Aorta (tissue), 5 donors: ENCODE measurements at regions not wholly inside any gene's neighbourhood (a gene's known extent, or its start where the extent isn't known, plus 50 kb on each side); places are given as distances from the start of the nearest gene placed in this dataset.

Experiments
- ATAC-seq: fragments of 200-7000 bp; cut with Tn5 transposase; one replicate; pipeline ENCODE4 v1.9.1; 2022; ENCODE audit warnings: moderate library complexity; ENCODE audit not compliant: low FRiP score
- DNase-seq, 2 donors: peaks; one replicate each; pipeline ENCODE4 v3.0.0-alpha.2; 2020
- H3K27ac ChIP-seq, 2 donors: one replicate each; pipeline ENCODE4 v1.5.1; 2013; ENCODE audit warnings: low read length in 2 of 2, mild to moderate bottlenecking in 2 of 2, moderate library complexity in 2 of 2, control low read depth in 1 of 2, inconsistent platforms in 1 of 2, low read depth in 1 of 2
- H3K27me3 ChIP-seq, 2 donors: one replicate each; pipeline ENCODE4 v1.6.1; 2013; ENCODE audit warnings: control low read depth in 1 of 2, low read length in 1 of 2, mild to moderate bottlenecking in 1 of 2, moderate library complexity in 1 of 2; ENCODE audit not compliant: insufficient read depth in 2 of 2, control insufficient read depth in 1 of 2
- H3K36me3 ChIP-seq, 2 donors: one replicate each; pipeline ENCODE4 v1.6.1; 2013; ENCODE audit warnings: control low read depth in 1 of 2, low read length in 1 of 2, mild to moderate bottlenecking in 1 of 2; ENCODE audit not compliant: insufficient read depth in 2 of 2, control insufficient read depth in 1 of 2
- H3K4me1 ChIP-seq, 2 donors: one replicate each; pipeline ENCODE4 v1.6.1; 2013; ENCODE audit warnings: low read length in 2 of 2, control low read depth in 1 of 2, mild to moderate bottlenecking in 1 of 2, moderate library complexity in 1 of 2; ENCODE audit not compliant: insufficient read depth in 2 of 2, control insufficient read depth in 1 of 2
- H3K4me3 ChIP-seq, 2 donors: one replicate each; pipeline ENCODE4 v1.5.1; 2013; ENCODE audit warnings: low read length in 2 of 2, control low read depth in 1 of 2, mild to moderate bottlenecking in 1 of 2
- H3K9me3 ChIP-seq: one replicate; pipeline ENCODE4 v1.6.1; 2013; ENCODE audit warnings: mild to moderate bottlenecking, low read length; ENCODE audit not compliant: control insufficient read depth
- WGBS, 2 donors: extraction: QIAGEN DNeasy Blood & Tissue Kit; methylation state at CpG; one replicate each; pipeline ENCODE4 v1.1.7; 2013; 5-methylcytosine and 5-hydroxymethylcytosine counted together
- intact Hi-C, 2 donors: fragments of 100-400 bp; cut with DNase I; formaldehyde crosslinking; loops; one replicate each; pipeline versions ENCODE4 v1.14.2 to v1.15.0; 2022
- donor health status: healthy with polysubstance abuse.
- donor health status: Bipolar disorder and iron deficiency.
- donor health status: DM: no; HTN: no; CAD: no.
- donor health status: DM: no; HTN: no; CAD: no.
- donor health status: DM: yes; HTN: yes; CAD: no.

- Histone ChIP-seq H3K4me1 (no peaks in the 10 kb centered on the region), H3K27me3 (no peaks in the 10 kb centered on the region), H3K36me3 (no peaks in the 10 kb centered on the region), H3K9me3 (no peaks in the 10 kb centered on the region), H3K4me3 (no peak overlapping the region), H3K27ac (no peak overlapping the region)
- ATAC-seq (no peak), DNase-seq (no peak)
- intact Hi-C loops, result no loop called here
- 25 to 27% methylated on average over 7 of the region's 7 CpGs for WGBS, 2 donors
Observed at GRCh38 chr4:108365551-108365950, 196.8 kb upstream of the LEF1 start.

GRCh38 chr4:108361886-108362285 is 193.2 kb upstream of the LEF1 start:
- Histone ChIP-seq H3K4me1 (no peaks in the 10 kb centered on the region), H3K4me3 (no peak overlapping the region), H3K27me3 (no peaks in the 10 kb centered on the region), H3K36me3 (no peaks in the 10 kb centered on the region), H3K27ac (no peak overlapping the region), H3K9me3 (no peaks in the 10 kb centered on the region)
- DNase-seq (no peak), ATAC-seq (no peak)
- intact Hi-C loops, result no loop called here
- WGBS, 2 donors, result 91 to 92% methylated on average over 3 of the region's 3 CpGs

- Histone ChIP-seq H3K36me3 (no peaks in the 10 kb centered on the region), H3K4me3 (no peak overlapping the region), H3K27me3 (no peaks in the 10 kb centered on the region), H3K4me1 (no peaks in the 10 kb centered on the region), H3K9me3 (no peaks in the 10 kb centered on the region), H3K27ac (no peak overlapping the region)
- ATAC-seq, result no peak
- intact Hi-C loops, result no loop called here
- WGBS, 2 donors, result 26 to 33% methylated on average over 2 of the region's 2 CpGs
- no peak for DNase-seq
Observed at GRCh38 chr4:108361446-108361820, 192.7 kb upstream of the LEF1 start.

- intact Hi-C loops, result no loop called here
- Histone ChIP-seq H3K9me3 (no peaks in the 10 kb centered on the region), H3K4me1 (no peaks in the 10 kb centered on the region), H3K27me3 (no peaks in the 10 kb centered on the region), H3K36me3 (no peaks in the 10 kb centered on the region), H3K27ac (no peak overlapping the region), H3K4me3 (no peak overlapping the region)
- 48 to 49% methylated on average over 12 of the region's 12 CpGs for WGBS, 2 donors
- no peak for ATAC-seq
- no peak for DNase-seq
Observed at GRCh38 chr4:108360754-108361445, 192.2 kb upstream of the LEF1 start.

- Histone ChIP-seq H3K9me3 (no peaks in the 10 kb centered on the region), H3K4me3 (no peak overlapping the region), H3K36me3 (no peaks in the 10 kb centered on the region), H3K27me3 (no peaks in the 10 kb centered on the region), H3K27ac (no peak overlapping the region), H3K4me1 (no peaks in the 10 kb centered on the region)
- DNase-seq (no peak), ATAC-seq (no peak)
- intact Hi-C loops, result no loop called here
- 54% methylated on average over 10 of the region's 10 CpGs for WGBS, 2 donors
Observed at GRCh38 chr4:108359986-108360681, 191.4 kb upstream of the LEF1 start.

- Histone ChIP-seq H3K27me3 (no peaks in the 10 kb centered on the region), H3K27ac (no peak overlapping the region), H3K4me3 (no peak overlapping the region), H3K4me1 (no peaks in the 10 kb centered on the region), H3K9me3 (no peaks in the 10 kb centered on the region), H3K36me3 (no peaks in the 10 kb centered on the region)
- ATAC-seq (no peak), DNase-seq (no peak)
- intact Hi-C loops, result no loop called here
- 89% methylated on average over 5 of the region's 5 CpGs for WGBS, 2 donors
Observed at GRCh38 chr4:108359130-108359985, 190.6 kb upstream of the LEF1 start.

- intact Hi-C loops, result no loop called here
- WGBS, 2 donors, result 61 to 62% methylated on average over 7 of the region's 7 CpGs
- Histone ChIP-seq H3K9me3 (no peaks in the 10 kb centered on the region), H3K27ac (no peak overlapping the region), H3K4me3 (no peak overlapping the region), H3K36me3 (no peaks in the 10 kb centered on the region), H3K27me3 (peaks cover 0 to 4% of the 10 kb centered on the region in 2 donors), H3K4me1 (no peaks in the 10 kb centered on the region)
- DNase-seq (no peak), ATAC-seq (no peak)
Observed at GRCh38 chr4:108355902-108356535, 187.3 kb upstream of the LEF1 start.

- WGBS, 2 donors, result 46 to 51% methylated on average over 4 of the region's 4 CpGs
- intact Hi-C loops, result no loop called here
Observed at GRCh38 chr4:108355186-108355901, 186.6 kb upstream of the LEF1 start.

More at GRCh38 chr4:108355186-108355901, 186.6 kb upstream of the LEF1 start:
- H3K4me3 ChIP-seq, result no peak overlapping the region
- ATAC-seq, result no peak
- H3K9me3 ChIP-seq, result no peaks in the 10 kb centered on the region
- H3K36me3 ChIP-seq, result no peaks in the 10 kb centered on the region
- peaks cover 0 to 4% of the 10 kb centered on the region in 2 donors for H3K27me3 ChIP-seq
- DNase-seq, result no peak
- H3K27ac ChIP-seq, result no peak overlapping the region
- no peaks in the 10 kb centered on the region for H3K4me1 ChIP-seq
